ENCODE measurements at regions not wholly inside any gene's neighbourhood (a gene's known extent, or its start where the extent isn't known, plus 50 kb on each side); places are given as distances from the start of the nearest gene placed in this dataset.
A peak's percentile ranks its signal among the peaks of the same experiment; 100 is the strongest.
"Not testable (repeated sequence)": the region's sequence is repeated elsewhere in the genome, so short reads cannot be mapped to it uniquely, and the experiment has no call there.

DNA sequence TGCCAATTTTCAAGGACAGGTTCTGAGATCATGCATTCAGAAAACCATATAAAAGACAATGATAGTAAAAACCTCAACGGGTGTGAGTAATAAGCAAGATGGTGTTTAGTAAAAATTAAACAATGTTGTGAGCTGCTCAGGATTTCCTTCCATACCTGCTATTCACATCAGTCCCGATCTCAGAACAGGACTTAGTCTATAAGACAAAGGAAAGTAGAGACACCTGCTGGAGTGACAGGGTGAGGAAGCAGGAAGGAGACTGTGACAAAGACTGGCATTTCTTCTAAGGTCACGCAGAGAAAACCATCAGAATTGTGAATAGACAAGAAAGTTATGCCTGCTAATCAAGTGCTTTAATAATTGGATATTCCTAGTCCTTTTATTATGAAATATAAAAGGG lies 648.0 kb downstream of the DACH1 start:
- peak; percentile 8 for DNase-seq (ENCODE audit: extremely low read depth, low read depth)

DNA sequence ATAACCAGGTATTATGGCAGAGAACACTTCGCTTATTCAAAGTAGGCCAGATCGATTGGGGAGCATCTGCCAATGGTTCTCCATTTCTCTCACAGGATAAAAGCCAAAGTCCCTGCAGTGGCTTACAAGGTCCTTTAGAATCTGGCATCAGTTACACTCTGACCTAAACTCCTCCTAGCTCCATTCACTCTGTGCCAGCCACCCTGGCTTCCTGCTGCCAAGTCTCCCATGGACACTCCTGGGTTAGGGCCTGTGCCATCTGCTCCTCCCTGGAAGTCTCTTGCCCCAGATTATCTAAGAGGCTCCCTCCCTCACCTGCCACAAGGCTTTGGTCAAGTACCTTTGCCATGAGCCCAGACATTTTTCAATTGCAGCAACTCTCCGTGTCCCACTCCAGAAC lies 649.2 kb downstream of the DACH1 start:
- DNase-seq (ENCODE audit: extremely low read depth, low read depth): no peak

DNA sequence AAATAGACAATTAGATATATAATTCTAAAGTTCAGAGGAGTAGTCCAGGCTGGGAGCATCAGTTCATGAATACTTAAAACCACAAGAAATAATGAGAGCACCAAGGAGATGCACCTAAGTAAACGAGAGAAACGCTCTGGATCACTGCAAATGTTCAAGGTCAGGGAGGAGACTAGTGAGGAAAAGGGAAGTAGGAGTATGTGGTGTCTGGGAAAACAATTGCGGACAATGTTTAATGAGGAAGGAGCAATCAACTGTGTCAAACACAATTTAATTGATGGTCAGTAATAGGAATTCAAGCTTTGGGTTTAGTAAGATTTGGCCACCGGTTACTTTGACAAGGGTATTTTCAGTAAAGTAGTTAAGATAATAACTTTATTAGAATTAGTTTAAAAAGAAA lies 652.2 kb downstream of the DACH1 start:
- no peak for DNase-seq (ENCODE audit: extremely low read depth, low read depth)

DNA sequence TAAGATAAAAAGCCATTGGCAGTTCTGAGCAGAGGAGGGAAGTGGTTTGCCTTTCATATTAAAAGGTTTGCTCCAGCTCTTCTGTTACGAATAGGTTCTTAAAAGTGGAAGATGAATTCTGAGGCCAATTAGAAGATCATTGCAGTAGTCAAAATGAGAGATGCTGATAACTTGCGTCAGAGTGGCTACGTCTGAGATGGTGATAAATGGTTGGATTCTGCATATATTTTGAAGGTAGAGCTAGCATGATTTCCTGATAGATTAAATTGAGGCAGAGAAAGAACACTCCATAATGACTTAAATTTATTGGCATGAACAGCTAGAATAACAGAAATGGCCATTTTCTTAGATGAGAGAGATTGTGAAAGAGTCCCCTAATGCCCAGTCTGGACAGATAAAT lies 652.6 kb downstream of the DACH1 start:
- no peak for DNase-seq (ENCODE audit: extremely low read depth, low read depth)

- DNase-seq (ENCODE audit: extremely low read depth, low read depth): no peak
Observed at GRCh38 chr13:71213252-71213821, 653.7 kb downstream of the DACH1 start.

- no peak for DNase-seq (ENCODE audit: extremely low read depth, low read depth)
Observed at GRCh38 chr13:71210861-71211260, 656.1 kb downstream of the DACH1 start.

DNA sequence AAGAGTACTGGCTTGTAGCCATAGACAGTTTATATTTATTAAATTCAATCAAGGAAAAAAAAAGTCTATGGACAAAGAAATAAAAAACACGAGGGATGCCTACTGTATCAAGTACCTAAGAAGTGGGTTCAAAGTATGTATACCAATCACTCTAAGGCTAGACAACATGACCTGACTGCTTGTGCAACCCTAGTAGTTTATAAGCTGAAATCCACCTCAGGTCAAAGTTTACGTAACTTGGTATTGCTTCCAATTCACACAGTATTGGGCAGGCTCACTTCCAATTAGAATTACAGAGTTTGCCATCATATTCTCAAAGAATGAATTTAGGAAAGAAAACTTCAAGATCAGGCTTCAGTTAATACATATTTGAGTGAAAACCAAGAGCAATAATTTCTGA lies 657.8 kb downstream of the DACH1 start:
- DNase-seq (ENCODE audit: extremely low read depth, low read depth): no peak

DNA sequence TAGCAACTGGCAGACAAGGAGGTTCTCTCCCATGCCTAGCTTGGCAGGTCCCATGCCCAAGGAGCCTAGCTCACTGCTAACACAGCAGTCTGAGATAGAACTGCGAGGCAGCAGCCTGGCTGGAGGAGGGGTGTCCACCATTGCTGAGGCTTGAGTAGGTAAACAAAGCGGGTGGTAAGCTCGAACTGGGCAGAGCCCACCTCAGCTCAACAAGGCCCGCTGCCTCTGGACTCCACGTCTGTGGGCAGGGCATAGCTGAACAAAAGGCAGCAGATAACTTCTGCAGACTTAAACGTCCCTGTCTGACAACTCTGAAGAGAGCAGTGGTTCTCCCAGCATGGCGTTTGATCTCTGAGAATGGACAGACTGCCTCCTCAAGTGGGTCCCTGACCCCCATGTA lies 682.4 kb downstream of the DACH1 start:
- not testable (repeated sequence) for DNase-seq (ENCODE audit: extremely low read depth, low read depth)

GRCh38 chr13:71183352-71183751 lies 683.7 kb downstream of the DACH1 start:
- DNase-seq (ENCODE audit: extremely low read depth, low read depth): not testable (repeated sequence)

- DNase-seq (ENCODE audit: extremely low read depth, low read depth): no peak
Observed at GRCh38 chr13:71171740-71172139, 695.3 kb downstream of the DACH1 start.

DNA sequence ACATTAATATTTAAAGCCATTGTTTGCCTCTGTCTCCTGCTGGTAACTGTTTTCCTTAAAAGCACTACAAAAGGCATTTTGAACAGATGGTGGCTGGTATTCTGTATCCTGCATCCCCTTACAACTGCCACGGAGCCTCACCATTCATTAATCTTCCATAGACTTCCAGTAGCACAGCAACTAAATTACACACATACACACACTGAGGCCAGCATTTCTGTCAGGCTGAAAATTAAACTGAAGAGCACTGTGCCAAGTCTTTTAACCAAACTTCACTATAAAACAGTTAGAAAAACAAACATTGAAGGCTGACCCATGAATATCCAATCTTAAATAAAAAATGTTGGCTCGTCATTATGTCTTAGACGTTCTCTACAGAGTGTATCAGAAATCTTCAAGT lies 697.8 kb downstream of the DACH1 start:
- DNase-seq (ENCODE audit: extremely low read depth, low read depth): no peak

GRCh38 chr13:71156550-71156949 lies 710.5 kb downstream of the DACH1 start:
- no peak for DNase-seq (ENCODE audit: extremely low read depth, low read depth)

- DNase-seq (ENCODE audit: extremely low read depth, low read depth): no peak
Observed at GRCh38 chr13:71149498-71150363, 717.3 kb downstream of the DACH1 start.

DNA sequence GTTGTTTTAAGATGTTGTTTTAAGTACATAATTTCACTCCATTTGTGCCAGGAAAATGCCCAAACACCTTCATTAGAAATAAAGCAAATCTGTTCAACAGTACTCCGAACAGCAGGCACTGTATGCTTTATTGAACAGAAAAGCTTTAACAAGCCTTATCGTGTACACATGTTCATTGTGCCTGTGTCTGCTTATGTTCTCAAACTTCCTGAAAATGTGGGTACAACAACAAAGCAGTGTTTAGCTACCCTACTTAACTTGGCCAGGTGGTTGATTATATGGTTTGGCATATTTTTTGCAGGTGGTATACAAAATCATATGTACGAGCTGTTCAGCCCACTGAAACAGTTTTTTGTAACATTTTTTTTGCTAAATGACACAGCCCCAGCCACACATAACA lies 718.0 kb downstream of the DACH1 start:
- DNase-seq (ENCODE audit: extremely low read depth, low read depth): no peak

- no peak for DNase-seq (ENCODE audit: extremely low read depth, low read depth)
Observed at GRCh38 chr13:71148396-71148795, 718.6 kb downstream of the DACH1 start.

- no peak for DNase-seq (ENCODE audit: extremely low read depth, low read depth)
Observed at GRCh38 chr13:71144883-71145282, 722.1 kb downstream of the DACH1 start.

DNA sequence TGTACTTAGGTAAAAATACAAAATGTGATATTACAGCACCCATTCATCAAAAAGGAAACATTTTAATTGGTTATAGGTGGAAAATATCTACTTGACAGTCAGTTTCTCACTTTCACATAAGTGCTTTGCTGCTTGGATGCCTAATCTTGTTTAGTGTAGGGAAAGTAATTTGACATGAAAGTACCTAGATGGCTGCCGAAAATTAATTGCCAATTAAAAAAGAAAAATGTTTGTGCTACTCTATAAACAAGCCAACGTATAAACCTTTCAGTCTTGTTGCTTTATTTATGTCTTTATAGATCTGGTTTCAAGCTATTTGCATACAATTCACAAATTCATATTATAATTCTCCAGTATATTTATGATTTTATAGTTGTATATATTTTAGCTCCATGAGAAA lies 729.9 kb downstream of the DACH1 start:
- DNase-seq (ENCODE audit: extremely low read depth, low read depth): no peak

DNA sequence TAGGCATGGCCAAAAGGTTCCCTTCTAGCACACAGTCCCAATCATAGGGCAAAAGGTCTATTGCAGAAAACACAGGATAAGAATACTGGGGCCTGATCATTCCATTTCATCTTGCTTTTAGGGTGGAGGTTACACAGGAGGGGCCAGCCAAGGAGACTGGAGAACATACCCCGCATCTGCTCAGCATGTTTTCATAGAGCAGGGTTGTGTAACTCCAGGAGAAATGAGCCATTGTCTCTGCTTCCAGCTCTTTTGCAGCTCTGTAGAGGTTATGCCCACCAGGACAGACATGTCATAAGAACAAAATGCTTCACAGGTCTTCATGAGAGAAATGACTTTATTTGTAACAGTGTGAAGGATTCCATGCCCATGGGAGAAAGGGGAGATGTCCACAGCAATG lies 742.8 kb downstream of the DACH1 start:
- no peak for DNase-seq (ENCODE audit: extremely low read depth, low read depth)

GRCh38 chr13:71118779-71119364 lies 748.1 kb downstream of the DACH1 start:
- DNase-seq (ENCODE audit: extremely low read depth, low read depth): no peak

DNA sequence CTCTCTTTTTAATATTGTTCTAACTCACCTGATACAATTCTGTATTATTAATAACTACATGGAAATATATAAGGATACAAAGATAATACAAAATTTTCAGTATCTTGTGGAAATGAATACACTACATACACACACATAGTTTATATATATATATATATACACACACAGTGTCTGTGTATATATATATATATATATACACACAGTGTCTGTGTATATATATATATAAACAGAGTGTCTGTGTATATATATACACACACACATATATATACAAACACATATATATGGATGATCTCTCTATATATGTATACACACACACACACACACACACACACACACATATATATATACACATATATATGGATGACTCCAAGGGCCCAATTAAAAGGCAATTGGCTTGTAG lies 749.1 kb downstream of the DACH1 start:
- no peak for DNase-seq (ENCODE audit: extremely low read depth, low read depth)

DNA sequence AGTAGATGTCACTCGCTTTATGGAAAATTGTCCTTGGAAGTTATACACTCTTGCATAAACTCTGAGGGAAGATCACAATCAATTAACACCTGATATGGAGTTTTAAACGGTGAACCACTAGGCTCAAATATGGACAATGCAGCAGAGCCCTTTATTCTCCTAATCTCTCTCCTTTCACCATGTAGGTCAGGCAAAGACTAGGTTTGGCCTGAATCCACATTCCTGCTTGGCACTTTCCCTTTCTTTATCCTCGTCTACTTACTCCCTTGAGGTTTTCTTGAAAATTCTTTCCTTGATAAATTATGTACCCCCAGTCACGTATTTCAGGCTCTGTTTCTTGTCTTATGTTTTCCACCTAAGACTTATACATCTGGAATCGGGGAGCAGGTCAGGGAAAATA lies 751.7 kb downstream of the DACH1 start:
- no peak for DNase-seq (ENCODE audit: extremely low read depth, low read depth)

DNA sequence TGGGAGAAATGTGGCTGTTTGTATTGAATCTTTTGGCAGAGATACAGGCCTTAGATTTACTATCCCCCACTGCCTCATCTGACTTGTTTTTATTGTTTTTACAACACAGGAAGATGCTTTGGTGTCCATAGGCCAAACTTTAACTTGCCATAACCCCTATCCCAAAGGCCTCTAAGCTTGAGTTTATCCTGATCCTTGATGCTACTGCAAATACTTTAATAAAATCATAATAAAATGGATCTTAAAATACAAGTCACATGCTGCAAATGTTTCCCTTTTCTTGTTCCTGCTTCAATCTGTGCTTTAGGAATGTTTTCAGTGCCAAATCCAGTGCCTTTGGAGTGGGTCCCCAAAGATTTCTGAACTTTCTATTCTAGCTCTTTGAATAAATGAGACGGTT lies 770.6 kb downstream of the DACH1 start:
- DNase-seq (ENCODE audit: extremely low read depth, low read depth): no peak

Data from NCI-H460 (cell line).